ENCODE measurements at regions not wholly inside any gene's neighbourhood (a gene's known extent, or its start where the extent isn't known, plus 50 kb on each side); places are given as distances from the start of the nearest gene placed in this dataset.

DNA sequence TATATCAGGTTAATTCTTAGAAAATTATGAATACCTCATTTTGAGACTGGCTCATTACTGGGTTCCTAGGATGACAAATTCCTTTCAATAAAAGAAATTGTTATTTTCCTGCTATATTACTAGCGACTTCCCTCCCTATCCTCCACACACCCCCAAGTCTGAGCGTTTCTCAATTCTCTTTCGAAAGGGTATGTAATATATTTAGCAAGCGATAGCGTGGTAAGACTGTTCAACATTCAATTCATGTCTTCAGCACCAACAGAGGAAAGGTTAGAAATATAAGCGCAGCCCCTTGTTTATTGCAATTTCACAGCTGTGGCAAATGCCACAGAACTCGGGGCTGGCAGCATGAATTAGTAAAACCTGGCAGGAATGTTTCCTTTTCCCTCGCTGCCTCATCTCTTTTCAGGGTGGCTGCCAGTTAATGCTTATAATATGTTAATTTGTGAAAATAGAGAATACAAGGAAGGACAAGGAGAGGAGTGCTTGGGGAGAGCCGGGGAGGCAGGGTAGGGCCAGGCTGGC, 152.7 kb upstream of the TBCA start:
- Mint-ChIP-seq H3K9me3 (peaks cover 4% of the 10 kb centered on the region; the same call in 1 of the 2 replicates), H3K36me3 (no peaks in the 10 kb centered on the region), H3K27me3 (ENCODE audit: low read depth) (peaks cover 28% of the 10 kb centered on the region), H3K27ac (no peak overlapping the region), H3K4me3 (no peak overlapping the region), H3K4me1 (peaks cover 32% of the 10 kb centered on the region)
- ChIA-PET POLR2A (no interaction called here), CTCF (no interaction called here)
- DNase-seq (ENCODE audit: low spot score) (no peak), ATAC-seq (no peak)
- TF ChIP-seq ZNF532 (CRISPR knock-in tag; IDR thresholded peaks at IDR 0.05; ENCODE audit: borderline replicate concordance) (no peak), ATF3 (CRISPR knock-in tag; conservative IDR thresholded peaks at IDR 0.05) (no peak), FOXP1 (CRISPR knock-in tag; IDR thresholded peaks at IDR 0.05; ENCODE audit: borderline replicate concordance) (no peak), CREB1 (CRISPR knock-in tag; IDR thresholded peaks at IDR 0.05) (no peak), PRDM15 (CRISPR knock-in tag; IDR thresholded peaks at IDR 0.05) (no peak), FOXJ3 (CRISPR knock-in tag; IDR thresholded peaks at IDR 0.05; ENCODE audit: borderline replicate concordance) (no peak)
- TF ChIP-seq, protein P1, sequence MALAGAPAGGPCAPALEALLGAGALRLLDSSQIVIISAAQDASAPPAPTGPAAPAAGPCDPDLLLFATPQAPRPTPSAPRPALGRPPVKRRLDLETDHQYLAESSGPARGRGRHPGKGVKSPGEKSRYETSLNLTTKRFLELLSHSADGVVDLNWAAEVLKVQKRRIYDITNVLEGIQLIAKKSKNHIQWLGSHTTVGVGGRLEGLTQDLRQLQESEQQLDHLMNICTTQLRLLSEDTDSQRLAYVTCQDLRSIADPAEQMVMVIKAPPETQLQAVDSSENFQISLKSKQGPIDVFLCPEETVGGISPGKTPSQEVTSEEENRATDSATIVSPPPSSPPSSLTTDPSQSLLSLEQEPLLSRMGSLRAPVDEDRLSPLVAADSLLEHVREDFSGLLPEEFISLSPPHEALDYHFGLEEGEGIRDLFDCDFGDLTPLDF (CRISPR knock-in tag; IDR thresholded peaks at IDR 0.05): no peak
- TF ChIP-seq, protein P2, sequence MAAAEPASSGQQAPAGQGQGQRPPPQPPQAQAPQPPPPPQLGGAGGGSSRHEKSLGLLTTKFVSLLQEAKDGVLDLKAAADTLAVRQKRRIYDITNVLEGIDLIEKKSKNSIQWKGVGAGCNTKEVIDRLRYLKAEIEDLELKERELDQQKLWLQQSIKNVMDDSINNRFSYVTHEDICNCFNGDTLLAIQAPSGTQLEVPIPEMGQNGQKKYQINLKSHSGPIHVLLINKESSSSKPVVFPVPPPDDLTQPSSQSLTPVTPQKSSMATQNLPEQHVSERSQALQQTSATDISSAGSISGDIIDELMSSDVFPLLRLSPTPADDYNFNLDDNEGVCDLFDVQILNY (CRISPR knock-in tag; IDR thresholded peaks at IDR 0.05): no peak
- TF ChIP-seq, protein P3, sequence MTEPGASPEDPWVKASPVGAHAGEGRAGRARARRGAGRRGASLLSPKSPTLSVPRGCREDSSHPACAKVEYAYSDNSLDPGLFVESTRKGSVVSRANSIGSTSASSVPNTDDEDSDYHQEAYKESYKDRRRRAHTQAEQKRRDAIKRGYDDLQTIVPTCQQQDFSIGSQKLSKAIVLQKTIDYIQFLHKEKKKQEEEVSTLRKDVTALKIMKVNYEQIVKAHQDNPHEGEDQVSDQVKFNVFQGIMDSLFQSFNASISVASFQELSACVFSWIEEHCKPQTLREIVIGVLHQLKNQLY (CRISPR knock-in tag; IDR thresholded peaks at IDR 0.05): no peak
- TF ChIP-seq, protein P4, sequence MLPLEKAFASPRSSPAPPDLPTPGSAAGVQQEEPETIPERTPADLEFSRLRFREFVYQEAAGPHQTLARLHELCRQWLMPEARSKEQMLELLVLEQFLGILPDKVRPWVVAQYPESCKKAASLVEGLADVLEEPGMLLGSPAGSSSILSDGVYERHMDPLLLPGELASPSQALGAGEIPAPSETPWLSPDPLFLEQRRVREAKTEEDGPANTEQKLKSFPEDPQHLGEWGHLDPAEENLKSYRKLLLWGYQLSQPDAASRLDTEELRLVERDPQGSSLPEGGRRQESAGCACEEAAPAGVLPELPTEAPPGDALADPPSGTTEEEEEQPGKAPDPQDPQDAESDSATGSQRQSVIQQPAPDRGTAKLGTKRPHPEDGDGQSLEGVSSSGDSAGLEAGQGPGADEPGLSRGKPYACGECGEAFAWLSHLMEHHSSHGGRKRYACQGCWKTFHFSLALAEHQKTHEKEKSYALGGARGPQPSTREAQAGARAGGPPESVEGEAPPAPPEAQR (CRISPR knock-in tag; IDR thresholded peaks at IDR 0.05): no peak

- Mint-ChIP-seq H3K4me1 (peaks cover 35% of the 10 kb centered on the region), H3K27me3 (ENCODE audit: low read depth) (peaks cover 18% of the 10 kb centered on the region), H3K9me3 (peaks cover 4% of the 10 kb centered on the region; the same call in 1 of the 2 replicates), H3K27ac (no peak overlapping the region), H3K36me3 (no peaks in the 10 kb centered on the region), H3K4me3 (no peak overlapping the region)
- ChIA-PET CTCF (no interaction called here), POLR2A (no interaction called here)
- DNase-seq (ENCODE audit: low spot score) (no peak), ATAC-seq (no peak)
- TF ChIP-seq GRHL2 (CRISPR knock-in tag; IDR thresholded peaks at IDR 0.05; ENCODE audit: insufficient replicate concordance, severe bottlenecking) (no peak), NFE2L1 (CRISPR knock-in tag; IDR thresholded peaks at IDR 0.05) (no peak), CDX4 (CRISPR knock-in tag; IDR thresholded peaks at IDR 0.05; ENCODE audit: borderline replicate concordance) (no peak)
- TF ChIP-seq, protein P5, sequence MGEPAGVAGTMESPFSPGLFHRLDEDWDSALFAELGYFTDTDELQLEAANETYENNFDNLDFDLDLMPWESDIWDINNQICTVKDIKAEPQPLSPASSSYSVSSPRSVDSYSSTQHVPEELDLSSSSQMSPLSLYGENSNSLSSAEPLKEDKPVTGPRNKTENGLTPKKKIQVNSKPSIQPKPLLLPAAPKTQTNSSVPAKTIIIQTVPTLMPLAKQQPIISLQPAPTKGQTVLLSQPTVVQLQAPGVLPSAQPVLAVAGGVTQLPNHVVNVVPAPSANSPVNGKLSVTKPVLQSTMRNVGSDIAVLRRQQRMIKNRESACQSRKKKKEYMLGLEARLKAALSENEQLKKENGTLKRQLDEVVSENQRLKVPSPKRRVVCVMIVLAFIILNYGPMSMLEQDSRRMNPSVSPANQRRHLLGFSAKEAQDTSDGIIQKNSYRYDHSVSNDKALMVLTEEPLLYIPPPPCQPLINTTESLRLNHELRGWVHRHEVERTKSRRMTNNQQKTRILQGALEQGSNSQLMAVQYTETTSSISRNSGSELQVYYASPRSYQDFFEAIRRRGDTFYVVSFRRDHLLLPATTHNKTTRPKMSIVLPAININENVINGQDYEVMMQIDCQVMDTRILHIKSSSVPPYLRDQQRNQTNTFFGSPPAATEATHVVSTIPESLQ (CRISPR knock-in tag; IDR thresholded peaks at IDR 0.05): no peak
- TF ChIP-seq, protein P6, sequence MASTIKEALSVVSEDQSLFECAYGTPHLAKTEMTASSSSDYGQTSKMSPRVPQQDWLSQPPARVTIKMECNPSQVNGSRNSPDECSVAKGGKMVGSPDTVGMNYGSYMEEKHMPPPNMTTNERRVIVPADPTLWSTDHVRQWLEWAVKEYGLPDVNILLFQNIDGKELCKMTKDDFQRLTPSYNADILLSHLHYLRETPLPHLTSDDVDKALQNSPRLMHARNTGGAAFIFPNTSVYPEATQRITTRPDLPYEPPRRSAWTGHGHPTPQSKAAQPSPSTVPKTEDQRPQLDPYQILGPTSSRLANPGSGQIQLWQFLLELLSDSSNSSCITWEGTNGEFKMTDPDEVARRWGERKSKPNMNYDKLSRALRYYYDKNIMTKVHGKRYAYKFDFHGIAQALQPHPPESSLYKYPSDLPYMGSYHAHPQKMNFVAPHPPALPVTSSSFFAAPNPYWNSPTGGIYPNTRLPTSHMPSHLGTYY (CRISPR knock-in tag; IDR thresholded peaks at IDR 0.05): no peak
Observed at GRCh38 chr5:77926337-77926736, 150.2 kb upstream of the TBCA start.
